K562 (cell line): ENCODE measurements at regions not wholly inside any gene's neighbourhood (a gene's known extent, or its start where the extent isn't known, plus 50 kb on each side); places are given as distances from the start of the nearest gene placed in this dataset.

Source experiments
- ATAC-seq: fragments of 200-7000 bp; cut with Tn5 transposase; 3 replicates; pipeline ENCODE4 v1.9.1; 2020; ENCODE audit warnings: moderate library complexity
- BruUV-seq: library from RNA; stranded (reverse); fragments of 400-500 nt; replicated peaks from 2 replicates; lab custom pipeline; 2021; lab: Mats Ljungman, UMichigan
- CTCF ChIA-PET: fragments of 300-600 bp; formaldehyde crosslinking; extraction: SDS; loops from one replicate; lab custom pipeline; 2021; ENCODE audit warnings: low intra/inter-chr PET ratio; lab: Yijun Ruan, JAX
- POLR2A ChIA-PET: fragments of 300-600, 350-650 bp; sonication (Branson Sonifier 250); formaldehyde crosslinking; extraction: SDS; loops from one replicate; lab custom pipeline; 2021; ENCODE audit warnings: antibody characterized with exemption, inconsistent platforms; lab: Yijun Ruan, JAX
- DNase-seq, 4 experiments: peaks; one replicate each; pipeline versions ENCODE4 v3.0.0 to v3.0.0-alpha.2; 2011 to 2018; ENCODE audit warnings: low spot score in 3 of 4, mixed read lengths in 3 of 4; ENCODE audit errors: extremely low read depth in 1 of 4
- FAIRE-seq: peaks from 2 replicates; lab custom pipeline; 2011; peaks lifted over from hg19 to GRCh38; lab: Jason Lieb, UNC
- H2AFZ ChIP-seq: 2 replicates; pipeline ENCODE4 v1.6.0; 2011; ENCODE audit warnings: low read depth, low read length, control low read depth, inconsistent platforms
- H3K27ac ChIP-seq: fragments of 200-600 bp; 3 replicates; pipeline ENCODE4 v1.8.0; 2011; ENCODE audit warnings: low read depth, mild to moderate bottlenecking, control low read depth, inconsistent platforms, low read length, moderate library complexity, mixed read lengths; ENCODE audit errors: extremely low read depth
- H3K27me3 ChIP-seq, 2 experiments: fragments of 300-600 bp in 1 of 2; 2 replicates in 1 of 2; 3 replicates in 1 of 2; pipeline versions ENCODE4 v1.6.0 to v1.8.0; 2011; ENCODE audit warnings: inconsistent platforms in 2 of 2, low read length in 2 of 2, mild to moderate bottlenecking in 1 of 2, mixed read lengths in 1 of 2, moderate library complexity in 1 of 2; ENCODE audit not compliant: control insufficient read depth in 2 of 2, insufficient read depth in 2 of 2
- H3K36me3 ChIP-seq: fragments of 300-600 bp; 3 replicates; pipeline ENCODE4 v1.8.0; 2011; ENCODE audit warnings: mild to moderate bottlenecking, low read length, inconsistent platforms; ENCODE audit not compliant: control insufficient read depth, insufficient read depth
- H3K4me1 ChIP-seq, 2 experiments: fragments of 200-600 bp in 1 of 2; replicated peaks in 1 of 2; 2 replicates in 1 of 2; 3 replicates in 1 of 2; pipeline versions ENCODE4 v1.5.1 to v1.8.0; 2011; ENCODE audit warnings: inconsistent platforms in 2 of 2, low read length in 2 of 2, mild to moderate bottlenecking in 1 of 2, mixed read lengths in 1 of 2, moderate library complexity in 1 of 2; ENCODE audit not compliant: control insufficient read depth in 2 of 2, insufficient read depth in 2 of 2
- H3K4me2 ChIP-seq: 2 replicates; pipeline ENCODE4 v1.6.1; 2011; ENCODE audit warnings: low read length, control low read depth, inconsistent platforms, mixed read lengths; ENCODE audit not compliant: insufficient read depth
- H3K4me3 ChIP-seq: fragments of 200-600 bp; sonication (generic), shearing (Covaris generic); 2 replicates; pipeline ENCODE4 v1.5.1; 2016; ENCODE audit warnings: control low read depth, inconsistent platforms
- H3K79me2 ChIP-seq: fragments of 200-600 bp; 3 replicates; pipeline ENCODE4 v1.8.0; 2011; ENCODE audit warnings: low read length, inconsistent platforms; ENCODE audit not compliant: control insufficient read depth, insufficient read depth
- H3K9ac ChIP-seq, 2 experiments: 2 replicates each; pipeline versions ENCODE4 v1.6.0 to v1.6.1; 2011; ENCODE audit warnings: low read depth in 2 of 2, low read length in 2 of 2, control low read depth in 1 of 2, inconsistent platforms in 1 of 2, mild to moderate bottlenecking in 1 of 2, mixed read lengths in 1 of 2; ENCODE audit not compliant: insufficient read depth in 1 of 2
- H3K9me1 ChIP-seq: one replicate; pipeline ENCODE4 v1.6.0; 2011; ENCODE audit warnings: inconsistent platforms, mild to moderate bottlenecking, low read length, moderate library complexity; ENCODE audit not compliant: control insufficient read depth, insufficient read depth
- H3K9me3 ChIP-seq: replicated peaks from 2 replicates; pipeline ENCODE4 v1.5.1; 2011; ENCODE audit warnings: low read depth, low read length, inconsistent platforms; ENCODE audit not compliant: control insufficient read depth, insufficient read depth
- H4K20me1 ChIP-seq: replicated peaks from 2 replicates; pipeline ENCODE4 v1.6.1; 2011; ENCODE audit warnings: low read length, inconsistent platforms, mixed read lengths; ENCODE audit not compliant: control insufficient read depth, insufficient read depth
- ETS2 ChIP-seq: IDR thresholded peaks from 2 replicates; pipeline ENCODE4 v1.6.1; 2016; ENCODE audit warnings: borderline replicate concordance, missing genetic modification characterization, mild to moderate bottlenecking, moderate library complexity, missing compliant biosample characterization; ENCODE audit not compliant: poor library complexity, severe bottlenecking
- GTF2A2 ChIP-seq: IDR thresholded peaks from 2 replicates; pipeline ENCODE4 v1.6.1; 2016; ENCODE audit warnings: mild to moderate bottlenecking, missing genetic modification characterization, missing compliant biosample characterization
- HCFC1 ChIP-seq: IDR thresholded peaks from 2 replicates; pipeline ENCODE4 v1.6.1; 2012; ENCODE audit warnings: low read depth, low read length, improper control_type of control experiment
- MCM7 ChIP-seq, 2 experiments: fragments of 450-650 bp; IDR thresholded peaks; 2 replicates each; pipeline ENCODE4 v1.6.1; 2016 to 2018
- NEUROD1 ChIP-seq: fragments of 150-350 bp; IDR thresholded peaks from 2 replicates; pipeline ENCODE4 v1.6.1; 2014; ENCODE audit warnings: borderline replicate concordance, low read length, low read depth; ENCODE audit not compliant: partially characterized antibody
- RFX1 ChIP-seq: fragments of 450-650 bp; IDR thresholded peaks from 2 replicates; pipeline ENCODE4 v1.6.1; 2016; ENCODE audit warnings: mild to moderate bottlenecking, moderate library complexity
- STAT5A ChIP-seq: IDR thresholded peaks from 2 replicates; pipeline ENCODE4 v1.6.1; 2012; ENCODE audit warnings: low read length, inconsistent platforms, borderline replicate concordance
- THRAP3 ChIP-seq: fragments of 450-650 bp; IDR thresholded peaks from 2 replicates; pipeline ENCODE4 v1.6.1; 2016; ENCODE audit warnings: mild to moderate bottlenecking, inconsistent platforms, borderline replicate concordance
- TRIM24 ChIP-seq, 2 experiments: fragments of 450-650 bp; IDR thresholded peaks; 2 replicates each; pipeline ENCODE4 v1.6.1; 2016
- ZC3H4 ChIP-seq: sonication (generic); formaldehyde crosslinking; IDR thresholded peaks from 2 replicates; pipeline ENCODE4 v1.9.0; 2021; ENCODE audit warnings: missing genetic modification reagents, borderline replicate concordance
- ZNF778 ChIP-seq: fragments of 450-650 bp; formaldehyde crosslinking; IDR thresholded peaks from 2 replicates; pipeline ENCODE4 v1.4.0; 2020; ENCODE audit warnings: mild to moderate bottlenecking, moderate library complexity
- WGBS: fragments of 100-300 bp; shearing (Covaris generic); methylation state at CpG from one replicate; pipeline ENCODE4 v1.1.6; 2016; ENCODE audit warnings: low coverage, mixed read lengths; ENCODE audit not compliant: insufficient coverage; ENCODE audit errors: missing lambda C conversion rate; 5-methylcytosine and 5-hydroxymethylcytosine counted together
- in situ Hi-C: fragments of 300-500 bp; cut with MboI; formaldehyde crosslinking; loops from 4 replicates; pipeline ENCODE4 v1.15.0; 2018; ENCODE audit warnings: inconsistent platforms, mixed read lengths
- intact Hi-C: fragments of 100-400 bp; cut with micrococcal nuclease; formaldehyde crosslinking; loops from 2 replicates; pipeline ENCODE4 v1.14.2; 2022
- TF ChIP-seq, protein P1 (sequence below), 2 experiments: fragments of 200-800 bp in 1 of 2; sonication (Bioruptor generic) in 1 of 2; sonication (generic) in 1 of 2; formaldehyde crosslinking in 1 of 2; IDR thresholded peaks in 1 of 2; conservative IDR thresholded peaks in 1 of 2; 2 replicates each; pipeline versions ENCODE4 v1.5.0 to v1.6.1; 2016 to 2020; ENCODE audit warnings: missing compliant biosample characterization in 1 of 2, missing genetic modification characterization in 1 of 2, missing genetic modification reagents in 1 of 2
- TF ChIP-seq, protein P2 (sequence below): fragments of 450-650 bp; IDR thresholded peaks from 2 replicates; pipeline ENCODE4 v1.6.1; 2016; ENCODE audit warnings: missing biosample characterization, missing genetic modification characterization

DNA sequence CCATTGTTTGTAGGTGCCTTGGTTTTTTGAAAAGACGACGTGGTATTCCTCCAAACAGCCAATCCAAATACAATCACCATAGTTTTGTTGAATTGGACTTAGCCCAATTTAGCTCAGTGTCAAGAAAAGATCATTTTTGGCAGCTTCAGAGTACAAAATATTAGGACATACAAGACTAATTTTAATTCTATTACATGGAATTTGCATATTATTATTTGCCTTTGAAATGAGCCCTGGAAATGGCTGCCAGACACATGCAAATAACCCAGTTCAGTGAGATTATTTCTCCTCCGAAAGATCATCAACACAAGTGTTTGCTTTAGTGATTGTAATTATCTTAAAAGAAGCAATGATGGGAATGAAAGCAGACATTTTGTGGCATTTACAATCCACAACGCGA is 89.3 kb downstream of the PLK2 start (continued):
- TF ChIP-seq THRAP3 (no peak), ETS2 (tag) (no peak), HCFC1 (no peak), MCM7 (IDR thresholded peaks at IDR 0.05) (no peak), TRIM24 (IDR thresholded peaks at IDR 0.05) (no peak), ZC3H4 (CRISPR knock-in tag) (no peak)

DNA sequence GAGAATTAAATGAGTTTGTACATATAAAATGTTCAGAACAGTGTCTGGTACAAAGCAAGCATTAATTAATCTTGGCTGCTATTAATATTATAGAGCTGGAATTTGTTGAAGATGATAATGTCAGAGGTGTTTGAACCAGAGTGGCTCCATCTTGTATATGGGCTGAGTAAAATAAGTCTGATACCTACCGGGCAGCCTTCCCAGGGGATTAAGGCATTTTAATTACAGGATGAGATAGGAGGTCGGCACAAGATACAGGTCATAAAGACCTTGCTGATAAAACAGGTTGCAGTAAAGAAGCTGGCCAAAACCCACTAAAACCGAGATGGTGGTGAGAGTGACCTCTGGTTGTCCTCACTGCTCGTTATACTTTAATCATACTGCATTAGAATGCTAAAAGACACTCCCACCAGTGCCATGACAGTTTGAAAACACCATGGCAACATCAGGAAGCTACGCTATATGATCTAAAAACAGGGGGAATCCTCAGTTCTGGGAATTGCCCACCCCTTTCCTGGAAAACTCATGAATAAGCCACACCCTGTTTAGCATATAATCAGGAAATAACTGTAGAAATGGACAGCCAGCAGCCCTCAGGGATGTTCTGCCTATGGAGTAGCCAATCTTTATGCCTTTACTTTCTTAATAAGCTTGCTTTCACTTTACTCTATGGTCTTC is 90.2 kb downstream of the PLK2 start:
- Histone ChIP-seq H2AFZ (peak overlapping the region; percentile 39; the same call in 1 of the 2 replicates), H3K9ac (no peak overlapping the region), H3K4me2 (no peak overlapping the region), H3K36me3 (no peaks in the 10 kb centered on the region), H3K9me1 (no peaks in the 10 kb centered on the region), H3K9me3 (no peaks in the 10 kb centered on the region), H3K27ac (no peak overlapping the region), H3K4me1 (peaks cover 0 to 3% of the 10 kb centered on the region in 2 experiments; a peak in 1 of 5 replicates), H3K4me3 (no peak overlapping the region), H3K79me2 (no peaks in the 10 kb centered on the region), H4K20me1 (no peaks in the 10 kb centered on the region), H3K27me3 (no peaks in the 10 kb centered on the region)
- FAIRE-seq = no peak
- DNase-seq = peak in 1 of 4 experiments; percentile 1
- in situ Hi-C loops = no loop called here
- WGBS = 1% methylated on average over 5 of the region's 5 CpGs
- ChIA-PET CTCF (no interaction called here), POLR2A (no interaction called here)
- TF ChIP-seq STAT5A (peak; percentile 84), GTF2A2 (tag) (0 out of 2 replicates have a peak, but pooled peaks have one; percentile 19), RFX1 (peak; percentile 60), ZNF778 (CRISPR knock-in tag) (no peak), NEUROD1 (no peak)
- TF ChIP-seq, protein P1, sequence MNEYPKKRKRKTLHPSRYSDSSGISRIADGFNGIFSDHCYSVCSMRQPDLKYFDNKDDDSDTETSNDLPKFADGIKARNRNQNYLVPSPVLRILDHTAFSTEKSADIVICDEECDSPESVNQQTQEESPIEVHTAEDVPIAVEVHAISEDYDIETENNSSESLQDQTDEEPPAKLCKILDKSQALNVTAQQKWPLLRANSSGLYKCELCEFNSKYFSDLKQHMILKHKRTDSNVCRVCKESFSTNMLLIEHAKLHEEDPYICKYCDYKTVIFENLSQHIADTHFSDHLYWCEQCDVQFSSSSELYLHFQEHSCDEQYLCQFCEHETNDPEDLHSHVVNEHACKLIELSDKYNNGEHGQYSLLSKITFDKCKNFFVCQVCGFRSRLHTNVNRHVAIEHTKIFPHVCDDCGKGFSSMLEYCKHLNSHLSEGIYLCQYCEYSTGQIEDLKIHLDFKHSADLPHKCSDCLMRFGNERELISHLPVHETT (CRISPR knock-in tag; conservative IDR thresholded peaks at IDR 0.05 in 1 of 2, IDR thresholded peaks at IDR 0.05 in 1 of 2) = 0 out of 4 replicates have a peak, but pooled peaks of 1 of the 2 experiments have one; percentile 22
- TF ChIP-seq, protein P2, sequence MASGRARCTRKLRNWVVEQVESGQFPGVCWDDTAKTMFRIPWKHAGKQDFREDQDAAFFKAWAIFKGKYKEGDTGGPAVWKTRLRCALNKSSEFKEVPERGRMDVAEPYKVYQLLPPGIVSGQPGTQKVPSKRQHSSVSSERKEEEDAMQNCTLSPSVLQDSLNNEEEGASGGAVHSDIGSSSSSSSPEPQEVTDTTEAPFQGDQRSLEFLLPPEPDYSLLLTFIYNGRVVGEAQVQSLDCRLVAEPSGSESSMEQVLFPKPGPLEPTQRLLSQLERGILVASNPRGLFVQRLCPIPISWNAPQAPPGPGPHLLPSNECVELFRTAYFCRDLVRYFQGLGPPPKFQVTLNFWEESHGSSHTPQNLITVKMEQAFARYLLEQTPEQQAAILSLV = 0 out of 2 replicates have a peak, but pooled peaks have one; percentile 15
- no peak for ATAC-seq
- intact Hi-C loops = no loop called here
- no TSS peak for BruUV-seq
